ENCODE measurements at regions not wholly inside any gene's neighbourhood (a gene's known extent, or its start where the extent isn't known, plus 50 kb on each side); places are given as distances from the start of the nearest gene placed in this dataset.

- Histone ChIP-seq H3K27ac (no peak overlapping the region), H3K4me3 (no peak overlapping the region), H3K27me3 (no peaks in the 10 kb centered on the region), H3K9me3 (no peaks in the 10 kb centered on the region), H3K36me3 (no peaks in the 10 kb centered on the region), H3K4me1 (peaks cover 18% of the 10 kb centered on the region)
- TF ChIP-seq CTCF (IDR thresholded peaks at IDR 0.05) (no peak), POLR2AphosphoS5 (IDR thresholded peaks at IDR 0.05) (no peak), POLR2A (IDR thresholded peaks at IDR 0.05) (no peak)
- WGBS = 78% methylated on average over 8 of the region's 8 CpGs
- DNase-seq (ENCODE audit: low spot score in 2 of 2) = no peak
Measured at GRCh38 chr11:95363708-95364107, 132.7 kb upstream of the SESN3 start.

- no peaks in the 10 kb centered on the region for H3K27me3 ChIP-seq
- H3K4me1 ChIP-seq = peaks cover 20% of the 10 kb centered on the region
- no peak overlapping the region for H3K4me3 ChIP-seq
- no peaks in the 10 kb centered on the region for H3K36me3 ChIP-seq
- TF ChIP-seq EP300 (IDR thresholded peaks at IDR 0.05) = no peak
- TF ChIP-seq CTCF (IDR thresholded peaks at IDR 0.05) = no peak
- no peak for TF ChIP-seq POLR2AphosphoS5 (IDR thresholded peaks at IDR 0.05)
- TF ChIP-seq POLR2A (IDR thresholded peaks at IDR 0.05) = no peak
- DNase-seq (ENCODE audit: low spot score in 2 of 2) = no peak
- no peak overlapping the region for H3K27ac ChIP-seq
- WGBS = 52% methylated on average over 3 of the region's 3 CpGs
- H3K9me3 ChIP-seq = no peaks in the 10 kb centered on the region
Measured at GRCh38 chr11:95363164-95363563, 132.2 kb upstream of the SESN3 start.

- Histone ChIP-seq H3K27me3 (no peaks in the 10 kb centered on the region), H3K9me3 (no peaks in the 10 kb centered on the region), H3K4me1 (peaks cover 20% of the 10 kb centered on the region), H3K27ac (no peak overlapping the region), H3K4me3 (no peak overlapping the region), H3K36me3 (no peaks in the 10 kb centered on the region)
- WGBS = 99% methylated on average over 2 of the region's 2 CpGs
- TF ChIP-seq POLR2A (IDR thresholded peaks at IDR 0.05) = no peak
- TF ChIP-seq EP300 (IDR thresholded peaks at IDR 0.05) = no peak
- TF ChIP-seq CTCF (IDR thresholded peaks at IDR 0.05) = no peak
- no peak for TF ChIP-seq POLR2AphosphoS5 (IDR thresholded peaks at IDR 0.05)
- no peak for DNase-seq (ENCODE audit: low spot score in 2 of 2)
Measured at GRCh38 chr11:95361180-95361579, 130.2 kb upstream of the SESN3 start.

GRCh38 chr11:95360377-95361075 lies 129.5 kb upstream of the SESN3 start:
- Histone ChIP-seq H3K27me3 (no peaks in the 10 kb centered on the region), H3K9me3 (no peaks in the 10 kb centered on the region), H3K27ac (no peak overlapping the region), H3K36me3 (no peaks in the 10 kb centered on the region), H3K4me3 (no peak overlapping the region), H3K4me1 (peaks cover 20% of the 10 kb centered on the region)
- WGBS = 84% methylated on average over 8 of the region's 8 CpGs
- TF ChIP-seq POLR2A (IDR thresholded peaks at IDR 0.05) (no peak), EP300 (IDR thresholded peaks at IDR 0.05) (no peak), POLR2AphosphoS5 (IDR thresholded peaks at IDR 0.05) (no peak), CTCF (IDR thresholded peaks at IDR 0.05) (no peak)
- DNase-seq (ENCODE audit: low spot score in 2 of 2) = no peak

GRCh38 chr11:95359756-95360155 lies 128.8 kb upstream of the SESN3 start:
- no peaks in the 10 kb centered on the region for H3K9me3 ChIP-seq
- no peaks in the 10 kb centered on the region for H3K27me3 ChIP-seq
- no peaks in the 10 kb centered on the region for H3K36me3 ChIP-seq
- H3K4me3 ChIP-seq = no peak overlapping the region
- TF ChIP-seq EP300 (IDR thresholded peaks at IDR 0.05) (no peak), POLR2AphosphoS5 (IDR thresholded peaks at IDR 0.05) (no peak), POLR2A (IDR thresholded peaks at IDR 0.05) (no peak), CTCF (IDR thresholded peaks at IDR 0.05) (no peak)
- peak overlapping the region; percentile 56 for H3K27ac ChIP-seq
- DNase-seq (ENCODE audit: low spot score in 2 of 2) = no peak
- H3K4me1 ChIP-seq = peaks cover 20% of the 10 kb centered on the region
- WGBS = 65% methylated on average over 2 of the region's 2 CpGs
